H9 (cell line): ENCODE measurements at regions not wholly inside any gene's neighbourhood (a gene's known extent, or its start where the extent isn't known, plus 50 kb on each side); places are given as distances from the start of the nearest gene placed in this dataset.

Experiments
- DNase-seq: peaks from one replicate; pipeline ENCODE4 v3.0.0-alpha.2; 2017
- H2AFZ ChIP-seq: one replicate; pipeline ENCODE4 v1.6.1; 2013; ENCODE audit warnings: mild to moderate bottlenecking, low read length, control low read depth, moderate library complexity
- H2AK5ac ChIP-seq: 2 replicates; pipeline ENCODE4 v1.6.1; 2013; ENCODE audit warnings: low read length, control low read depth, mixed read lengths; ENCODE audit not compliant: insufficient read length
- H2BK120ac ChIP-seq: one replicate; pipeline ENCODE4 v1.6.1; 2013; ENCODE audit warnings: low read depth, mild to moderate bottlenecking, low read length, control low read depth, inconsistent platforms; ENCODE audit not compliant: poor library complexity, severe bottlenecking
- H2BK12ac ChIP-seq: 2 replicates; pipeline ENCODE4 v1.6.1; 2013; ENCODE audit warnings: low read length, control low read depth, mixed read lengths, low read depth; ENCODE audit not compliant: insufficient read length
- H2BK15ac ChIP-seq: 2 replicates; pipeline ENCODE4 v1.6.1; 2013; ENCODE audit warnings: low read depth, low read length, control low read depth
- H2BK20ac ChIP-seq: one replicate; pipeline ENCODE4 v1.6.1; 2013; ENCODE audit warnings: low read depth, mild to moderate bottlenecking, low read length, control low read depth, inconsistent platforms; ENCODE audit not compliant: poor library complexity, severe bottlenecking
- H2BK5ac ChIP-seq: 2 replicates; pipeline ENCODE4 v1.6.1; 2013; ENCODE audit warnings: low read length, control low read depth, mixed read lengths; ENCODE audit not compliant: insufficient read length
- H3K14ac ChIP-seq: 2 replicates; pipeline ENCODE4 v1.6.1; 2013; ENCODE audit warnings: low read length, control low read depth; ENCODE audit not compliant: insufficient read depth
- H3K18ac ChIP-seq: 2 replicates; pipeline ENCODE4 v1.6.1; 2013; ENCODE audit warnings: low read depth, mild to moderate bottlenecking, mixed read lengths, low read length, control low read depth; ENCODE audit not compliant: insufficient read length
- H3K23ac ChIP-seq: 2 replicates; pipeline ENCODE4 v1.6.1; 2013; ENCODE audit warnings: low read length, control low read depth, mixed read lengths, low read depth; ENCODE audit not compliant: insufficient read length
- H3K23me2 ChIP-seq: 2 replicates; pipeline ENCODE4 v1.6.1; 2013; ENCODE audit warnings: low read depth, mild to moderate bottlenecking, mixed read lengths, low read length, control low read depth; ENCODE audit not compliant: insufficient read length, poor library complexity, severe bottlenecking
- H3K27ac ChIP-seq: 2 replicates; pipeline ENCODE4 v1.5.1; 2013; ENCODE audit warnings: low read length, control low read depth, mixed read lengths, low read depth; ENCODE audit not compliant: insufficient read length
- H3K27me3 ChIP-seq: 2 replicates; pipeline ENCODE4 v1.6.1; 2013; ENCODE audit warnings: low read length, control low read depth, inconsistent platforms; ENCODE audit not compliant: insufficient read depth
- H3K4ac ChIP-seq: 2 replicates; pipeline ENCODE4 v1.6.1; 2013; ENCODE audit warnings: low read depth, mild to moderate bottlenecking, control low read depth, inconsistent platforms, low read length, moderate library complexity
- H3K4me1 ChIP-seq: 2 replicates; pipeline ENCODE4 v1.6.1; 2013; ENCODE audit warnings: low read length, control low read depth, inconsistent platforms; ENCODE audit not compliant: insufficient read depth
- H3K4me2 ChIP-seq: 2 replicates; pipeline ENCODE4 v1.6.1; 2013; ENCODE audit warnings: low read length, control low read depth, mixed read lengths; ENCODE audit not compliant: insufficient read length, insufficient read depth
- H3K56ac ChIP-seq: 2 replicates; pipeline ENCODE4 v1.6.1; 2013; ENCODE audit warnings: low read depth, mild to moderate bottlenecking, mixed read lengths, low read length, control low read depth; ENCODE audit not compliant: insufficient read length
- H3K79me1 ChIP-seq: 2 replicates; pipeline ENCODE4 v1.6.1; 2013; ENCODE audit warnings: low read depth, mild to moderate bottlenecking, moderate library complexity, low read length, control low read depth, inconsistent platforms; ENCODE audit not compliant: insufficient read depth, poor library complexity, severe bottlenecking
- H3K79me2 ChIP-seq: 2 replicates; pipeline ENCODE4 v1.6.1; 2013; ENCODE audit warnings: low read length, control low read depth, inconsistent platforms; ENCODE audit not compliant: insufficient read depth
- H3K9ac ChIP-seq: 2 replicates; pipeline ENCODE4 v1.6.1; 2013; ENCODE audit warnings: low read length, control low read depth, mixed read lengths; ENCODE audit not compliant: insufficient read length; ENCODE audit errors: extremely low read depth
- H3K9me3 ChIP-seq: one replicate; pipeline ENCODE4 v1.6.1; 2013; ENCODE audit warnings: low read depth, low read length, inconsistent platforms; ENCODE audit not compliant: control insufficient read depth
- H3T11ph ChIP-seq: one replicate; pipeline ENCODE4 v1.6.1; 2013; ENCODE audit warnings: mild to moderate bottlenecking, low read length, control low read depth, inconsistent platforms
- H4K20me1 ChIP-seq: one replicate; pipeline ENCODE4 v1.6.1; 2013; ENCODE audit not compliant: control insufficient read depth, insufficient read length, insufficient read depth
- H4K5ac ChIP-seq: 2 replicates; pipeline ENCODE4 v1.6.1; 2013; ENCODE audit warnings: low read depth, mild to moderate bottlenecking, mixed read lengths, low read length, control low read depth; ENCODE audit not compliant: insufficient read length
- H4K8ac ChIP-seq: replicated peaks from 2 replicates; pipeline ENCODE4 v1.6.1; 2013; ENCODE audit warnings: low read length, control low read depth, mixed read lengths, low read depth; ENCODE audit not compliant: insufficient read length
- H4K91ac ChIP-seq: 2 replicates; pipeline ENCODE4 v1.6.1; 2013; ENCODE audit warnings: low read depth, mild to moderate bottlenecking, moderate library complexity, mixed read lengths, low read length, control low read depth; ENCODE audit not compliant: insufficient read length
- H3K27ac Mint-ChIP-seq, 3 experiments: 2 replicates in 2 of 3; 3 replicates in 1 of 3; pipeline ENCODE4 v1.8.0; 2020 to 2021; ENCODE audit warnings: mixed read lengths in 3 of 3, mild to moderate bottlenecking in 1 of 3, moderate library complexity in 1 of 3
- H3K27me3 Mint-ChIP-seq: 2 replicates; pipeline ENCODE4 v1.8.0; 2021; ENCODE audit warnings: low read depth, mild to moderate bottlenecking, moderate library complexity, mixed read lengths
- H3K36me3 Mint-ChIP-seq, 3 experiments: 2 replicates in 2 of 3; 3 replicates in 1 of 3; pipeline ENCODE4 v1.8.0; 2020 to 2021; ENCODE audit warnings: low read depth in 3 of 3, mixed read lengths in 3 of 3; ENCODE audit not compliant: insufficient read depth in 1 of 3
- H3K4me1 Mint-ChIP-seq, 2 experiments: 2 replicates each; pipeline ENCODE4 v1.8.0; 2020; ENCODE audit warnings: mixed read lengths in 2 of 2
- H3K4me3 Mint-ChIP-seq, 2 experiments: 2 replicates in 1 of 2; 3 replicates in 1 of 2; pipeline ENCODE4 v1.8.0; 2020 to 2021; ENCODE audit warnings: mild to moderate bottlenecking in 2 of 2, mixed read lengths in 2 of 2, moderate library complexity in 1 of 2
- H3K9me3 Mint-ChIP-seq, 2 experiments: 2 replicates in 1 of 2; 3 replicates in 1 of 2; pipeline ENCODE4 v1.8.0; 2020; ENCODE audit warnings: mild to moderate bottlenecking in 2 of 2, mixed read lengths in 2 of 2, moderate library complexity in 1 of 2
- WGBS: extraction: QIAGEN DNeasy Blood & Tissue Kit; methylation state at CpG from one replicate; pipeline ENCODE4 v1.1.7; 2013; ENCODE audit warnings: missing lambda C conversion rate, low lambda C conversion rate, mixed read lengths; ENCODE audit not compliant: insufficient read length; ENCODE audit errors: extremely low coverage; 5-methylcytosine and 5-hydroxymethylcytosine counted together
- TF ChIP-seq, protein P1 (sequence below): fragments of 200-600 bp; sonication (generic); conservative IDR thresholded peaks from 3 replicates; pipeline ENCODE4 v1.8.0; 2021; ENCODE audit warnings: antibody characterized with exemption, mild to moderate bottlenecking

GRCh38 chr11:27807596-27807995 is 107.3 kb upstream of the BDNF start:
- Histone ChIP-seq H3K79me1 (no peaks in the 10 kb centered on the region), H3K56ac (no peak overlapping the region), H3K27ac (no peak overlapping the region), H3K23me2 (no peaks in the 10 kb centered on the region), H2BK15ac (no peak overlapping the region), H4K91ac (no peak overlapping the region), H3K9me3 (no peaks in the 10 kb centered on the region), H2AFZ (no peak overlapping the region), H4K8ac (no peak overlapping the region), H3K23ac (no peak overlapping the region), H2BK12ac (no peak overlapping the region), H3K79me2 (no peaks in the 10 kb centered on the region), H3K27me3 (no peaks in the 10 kb centered on the region), H3T11ph (no peak overlapping the region), H3K9ac (no peak overlapping the region), H2AK5ac (no peak overlapping the region), H3K4me1 (no peaks in the 10 kb centered on the region), H4K5ac (no peak overlapping the region), H3K14ac (no peak overlapping the region), H2BK120ac (no peak overlapping the region), H3K4me2 (no peak overlapping the region), H3K18ac (no peak overlapping the region), H2BK20ac (no peak overlapping the region), H2BK5ac (no peak overlapping the region), H4K20me1 (no peaks in the 10 kb centered on the region), H3K4ac (no peak overlapping the region)
- H3K4me1 Mint-ChIP-seq, result peaks cover 0 to 2% of the 10 kb centered on the region in 2 experiments; a peak in 2 of 4 replicates
- DNase-seq, result no peak
- WGBS, result no CpG with 5 or more reads among the region's 2 CpGs
- TF ChIP-seq, protein P1, sequence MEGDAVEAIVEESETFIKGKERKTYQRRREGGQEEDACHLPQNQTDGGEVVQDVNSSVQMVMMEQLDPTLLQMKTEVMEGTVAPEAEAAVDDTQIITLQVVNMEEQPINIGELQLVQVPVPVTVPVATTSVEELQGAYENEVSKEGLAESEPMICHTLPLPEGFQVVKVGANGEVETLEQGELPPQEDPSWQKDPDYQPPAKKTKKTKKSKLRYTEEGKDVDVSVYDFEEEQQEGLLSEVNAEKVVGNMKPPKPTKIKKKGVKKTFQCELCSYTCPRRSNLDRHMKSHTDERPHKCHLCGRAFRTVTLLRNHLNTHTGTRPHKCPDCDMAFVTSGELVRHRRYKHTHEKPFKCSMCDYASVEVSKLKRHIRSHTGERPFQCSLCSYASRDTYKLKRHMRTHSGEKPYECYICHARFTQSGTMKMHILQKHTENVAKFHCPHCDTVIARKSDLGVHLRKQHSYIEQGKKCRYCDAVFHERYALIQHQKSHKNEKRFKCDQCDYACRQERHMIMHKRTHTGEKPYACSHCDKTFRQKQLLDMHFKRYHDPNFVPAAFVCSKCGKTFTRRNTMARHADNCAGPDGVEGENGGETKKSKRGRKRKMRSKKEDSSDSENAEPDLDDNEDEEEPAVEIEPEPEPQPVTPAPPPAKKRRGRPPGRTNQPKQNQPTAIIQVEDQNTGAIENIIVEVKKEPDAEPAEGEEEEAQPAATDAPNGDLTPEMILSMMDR, result no peak
- no peak overlapping the region for H3K4me3 Mint-ChIP-seq
- H3K27me3 Mint-ChIP-seq, result peaks cover 20% of the 10 kb centered on the region
- no peak overlapping the region for H3K27ac Mint-ChIP-seq
- H3K36me3 Mint-ChIP-seq, result no peaks in the 10 kb centered on the region
- no peaks in the 10 kb centered on the region for H3K9me3 Mint-ChIP-seq
